IMR-90 (cell line): ENCODE measurements at regions not wholly inside any gene's neighbourhood (a gene's known extent, or its start where the extent isn't known, plus 50 kb on each side); places are given as distances from the start of the nearest gene placed in this dataset.

Experiments
- ATAC-seq: fragments of 200-7000 bp; cut with Tn5 transposase; 2 replicates; pipeline ENCODE4 v1.9.1; 2020; ENCODE audit warnings: low read depth, mild to moderate bottlenecking, moderate library complexity
- BruUV-seq: library from RNA; stranded (reverse); fragments of 400-500 nt; replicated peaks from 2 replicates; lab custom pipeline; 2021; lab: Mats Ljungman, UMichigan
- CTCF ChIA-PET: fragments of 300-600 bp; formaldehyde crosslinking; extraction: SDS; loops from one replicate; lab custom pipeline; 2021; ENCODE audit warnings: antibody characterized with exemption; lab: Yijun Ruan, JAX
- POLR2A ChIA-PET: fragments of 300-600 bp; sonication (Branson Sonifier 250); formaldehyde crosslinking; loops from one replicate; lab custom pipeline; 2022; ENCODE audit warnings: antibody characterized with exemption; ENCODE audit not compliant: unreplicated experiment; lab: Charles Lee
- DNase-seq: peaks from one replicate; pipeline ENCODE4 v3.0.0; 2013
- H2AFZ ChIP-seq: replicated peaks from 2 replicates; pipeline ENCODE3; 2013; ENCODE audit warnings: low read length, mild to moderate bottlenecking; ENCODE audit not compliant: poor library complexity
- H2AK5ac ChIP-seq: 2 replicates; pipeline ENCODE4 v1.6.1; 2013; ENCODE audit warnings: low read depth, low read length, inconsistent platforms
- H2AK9ac ChIP-seq: replicated peaks from 2 replicates; pipeline ENCODE3; 2013; ENCODE audit warnings: mild to moderate bottlenecking, low read depth, low read length, moderate library complexity; ENCODE audit not compliant: poor library complexity
- H2BK120ac ChIP-seq: 2 replicates; pipeline ENCODE4 v1.6.1; 2013; ENCODE audit warnings: low read depth, low read length, inconsistent platforms
- H2BK15ac ChIP-seq: 3 replicates; pipeline ENCODE4 v1.6.1; 2013; ENCODE audit warnings: low read depth, low read length, inconsistent platforms
- H2BK20ac ChIP-seq: 2 replicates; pipeline ENCODE4 v1.6.1; 2013; ENCODE audit warnings: low read depth, mild to moderate bottlenecking, inconsistent platforms, low read length, moderate library complexity
- H2BK5ac ChIP-seq: 2 replicates; pipeline ENCODE4 v1.6.1; 2013; ENCODE audit warnings: mild to moderate bottlenecking, low read depth, low read length, inconsistent platforms; ENCODE audit not compliant: poor library complexity, severe bottlenecking
- H3K14ac ChIP-seq: replicated peaks from 2 replicates; pipeline ENCODE4 v1.6.1; 2013; ENCODE audit warnings: low read depth, low read length, inconsistent platforms
- H3K18ac ChIP-seq: 2 replicates; pipeline ENCODE4 v1.6.1; 2013; ENCODE audit warnings: low read depth, low read length, control low read depth
- H3K23ac ChIP-seq: 2 replicates; pipeline ENCODE4 v1.6.1; 2013; ENCODE audit warnings: low read depth, low read length, inconsistent platforms
- H3K27ac ChIP-seq: 2 replicates; pipeline ENCODE4 v1.5.1; 2013; ENCODE audit warnings: mild to moderate bottlenecking, control low read depth, low read length; ENCODE audit not compliant: insufficient read depth
- H3K27me3 ChIP-seq: 2 replicates; pipeline ENCODE4 v1.6.1; 2013; ENCODE audit warnings: low read length; ENCODE audit not compliant: control insufficient read depth, insufficient read depth
- H3K36me3 ChIP-seq: 2 replicates; pipeline ENCODE4 v1.6.1; 2013; ENCODE audit warnings: low read length, mixed read lengths; ENCODE audit not compliant: control insufficient read depth, insufficient read depth
- H3K4ac ChIP-seq: 2 replicates; pipeline ENCODE4 v1.6.1; 2013; ENCODE audit warnings: low read depth, low read length, inconsistent platforms
- H3K4me1 ChIP-seq: 2 replicates; pipeline ENCODE4 v1.6.1; 2013; ENCODE audit warnings: low read length, mixed read lengths; ENCODE audit not compliant: control insufficient read depth, insufficient read depth
- H3K4me2 ChIP-seq: 2 replicates; pipeline ENCODE4 v1.6.1; 2013; ENCODE audit warnings: low read depth, mild to moderate bottlenecking, control low read depth, low read length, moderate library complexity
- H3K4me3 ChIP-seq: 2 replicates; pipeline ENCODE4 v1.5.1; 2013; ENCODE audit warnings: low read depth, mild to moderate bottlenecking, control low read depth, low read length, moderate library complexity; ENCODE audit not compliant: insufficient read depth
- H3K56ac ChIP-seq: 2 replicates; pipeline ENCODE4 v1.6.1; 2013; ENCODE audit warnings: low read length, inconsistent platforms; ENCODE audit not compliant: insufficient read depth; ENCODE audit errors: extremely low read depth
- H3K79me1 ChIP-seq, 2 experiments: 2 replicates each; pipeline ENCODE4 v1.6.1; 2013; ENCODE audit warnings: low read length in 2 of 2, inconsistent platforms in 1 of 2, low read depth in 1 of 2
- H3K9ac ChIP-seq: 2 replicates; pipeline ENCODE4 v1.6.1; 2013; ENCODE audit warnings: low read depth, low read length, control low read depth
- H3K9me1 ChIP-seq: 2 replicates; pipeline ENCODE4 v1.6.1; 2013; ENCODE audit warnings: low read length, inconsistent platforms; ENCODE audit not compliant: insufficient read depth
- H3K9me3 ChIP-seq: 2 replicates; pipeline ENCODE4 v1.6.1; 2013; ENCODE audit warnings: low read length; ENCODE audit not compliant: control insufficient read depth, insufficient read depth
- H4K20me1 ChIP-seq: 2 replicates; pipeline ENCODE4 v1.6.1; 2013; ENCODE audit warnings: low read length, inconsistent platforms; ENCODE audit not compliant: insufficient read depth
- H4K5ac ChIP-seq: 2 replicates; pipeline ENCODE4 v1.6.1; 2013; ENCODE audit warnings: mild to moderate bottlenecking, low read depth, low read length, control low read depth
- H4K8ac ChIP-seq, 2 experiments: 2 replicates each; pipeline ENCODE4 v1.6.1; 2013; ENCODE audit warnings: low read depth in 2 of 2, low read length in 2 of 2, control low read depth in 1 of 2, inconsistent platforms in 1 of 2
- H4K91ac ChIP-seq: 2 replicates; pipeline ENCODE4 v1.6.1; 2013; ENCODE audit warnings: low read depth, low read length, inconsistent platforms; ENCODE audit not compliant: insufficient read depth
- CHD1 ChIP-seq: IDR thresholded peaks from 2 replicates; pipeline ENCODE4 v1.6.1; 2012; ENCODE audit warnings: low read depth, low read length, improper control_type of control experiment
- ELK1 ChIP-seq: fragments of 150-350 bp; IDR thresholded peaks from 2 replicates; pipeline ENCODE4 v1.6.1; 2016; ENCODE audit warnings: low read depth, mild to moderate bottlenecking, low read length, moderate library complexity, borderline replicate concordance
- FOS ChIP-seq: fragments of 150-350 bp; IDR thresholded peaks from 2 replicates; pipeline ENCODE4 v1.6.1; 2016; ENCODE audit warnings: low read depth, low read length
- MAFK ChIP-seq: IDR thresholded peaks from 2 replicates; pipeline ENCODE4 v1.6.1; 2012; ENCODE audit warnings: low read depth, low read length, improper control_type of control experiment
- MAZ ChIP-seq: IDR thresholded peaks from 2 replicates; pipeline ENCODE4 v1.6.1; 2012; ENCODE audit warnings: low read depth, mild to moderate bottlenecking, low read length, improper control_type of control experiment, moderate library complexity, borderline replicate concordance
- MXI1 ChIP-seq: IDR thresholded peaks from 2 replicates; pipeline ENCODE4 v1.6.1; 2012; ENCODE audit warnings: low read depth, mild to moderate bottlenecking, low read length, moderate library complexity, borderline replicate concordance
- NFE2L2 ChIP-seq: fragments of 150-350 bp; IDR thresholded peaks from 2 replicates; pipeline ENCODE4 v1.6.1; 2016; ENCODE audit warnings: low read depth, mild to moderate bottlenecking, low read length
- RAD21 ChIP-seq: IDR thresholded peaks from 2 replicates; pipeline ENCODE4 v1.6.1; 2012; ENCODE audit warnings: low read length, improper control_type of control experiment
- RCOR1 ChIP-seq: IDR thresholded peaks from 2 replicates; pipeline ENCODE4 v1.6.1; 2012; ENCODE audit warnings: mild to moderate bottlenecking, low read length, improper control_type of control experiment; ENCODE audit not compliant: insufficient replicate concordance
- RFX5 ChIP-seq: IDR thresholded peaks from 2 replicates; pipeline ENCODE4 v1.8.0; 2012; ENCODE audit warnings: low read depth, mild to moderate bottlenecking, low read length, moderate library complexity
- USF2 ChIP-seq: fragments of 150-350 bp; IDR thresholded peaks from 2 replicates; pipeline ENCODE4 v1.6.1; 2017; ENCODE audit warnings: mild to moderate bottlenecking, antibody characterized with exemption, low read length, low read depth
- WGBS, 2 experiments: methylation state at CpG; one replicate each; pipeline versions ENCODE4 v1.1.5 to v1.1.7; 2013; ENCODE audit warnings: missing lambda C conversion rate in 2 of 2; ENCODE audit not compliant: insufficient read length in 1 of 2; ENCODE audit errors: extremely low coverage in 2 of 2; 5-methylcytosine and 5-hydroxymethylcytosine counted together
- dilution Hi-C: fragments of 300-500 bp; cut with HindIII; formaldehyde crosslinking; loops from one replicate; pipeline ENCODE4 v1.14.3; 2018; ENCODE audit warnings: low sequenced_read_pairs; ENCODE audit not compliant: unreplicated experiment
- in situ Hi-C: fragments of 300-500 bp; cut with MboI; formaldehyde crosslinking; loops from 3 replicates; pipeline ENCODE4 v1.14.3; 2019; ENCODE audit warnings: low sequenced_read_pairs, inconsistent platforms, mixed read lengths
- intact Hi-C: fragments of 100-400 bp; cut with micrococcal nuclease; formaldehyde crosslinking; loops from 2 replicates; pipeline ENCODE4 v1.10.0; 2022

- Histone ChIP-seq H2BK5ac (no peak overlapping the region), H3K4me1 (no peaks in the 10 kb centered on the region), H3K4me3 (no peak overlapping the region), H3K79me1 (no peaks in the 10 kb centered on the region), H4K20me1 (no peaks in the 10 kb centered on the region), H2AK5ac (no peak overlapping the region), H4K8ac (no peak overlapping the region), H3K14ac (no peak overlapping the region), H3K9me1 (no peaks in the 10 kb centered on the region), H3K56ac (no peak overlapping the region), H3K4ac (no peak overlapping the region), H3K9me3 (no peaks in the 10 kb centered on the region), H4K91ac (no peak overlapping the region), H3K27ac (no peak overlapping the region), H3K27me3 (no peaks in the 10 kb centered on the region), H4K5ac (no peak overlapping the region), H2AFZ (no peak overlapping the region), H3K9ac (no peak overlapping the region), H3K23ac (no peak overlapping the region), H3K18ac (no peak overlapping the region), H2BK120ac (no peak overlapping the region), H3K4me2 (no peak overlapping the region), H2BK20ac (no peak overlapping the region), H3K36me3 (no peaks in the 10 kb centered on the region), H2BK15ac (no peak overlapping the region), H2AK9ac (no peak overlapping the region)
- TF ChIP-seq RFX5 (no peak), USF2 (no peak), CHD1 (no peak), FOS (no peak), MXI1 (no peak), MAFK (no peak), MAZ (no peak), RAD21 (no peak), NFE2L2 (no peak), ELK1 (no peak), RCOR1 (no peak)
- no CpG with 5 or more reads among the region's 4 CpGs for WGBS, 2 experiments
- intact Hi-C loops (no loop called here), dilution Hi-C loops (no loop called here), in situ Hi-C loops (no loop called here)
- no TSS peak for BruUV-seq
- CTCF ChIA-PET, result interaction anchor here (0.6 to 1.4 kb wide), 2 partner anchors 12 to 277 kb away, joined by 3 read pairs; no protein-coding TSS in a partner anchor
- ATAC-seq (no peak), DNase-seq (no peak)
- POLR2A ChIA-PET, result interaction anchor here (0.6 kb wide), 1 partner anchor 35 kb away, joined by 16 read pairs; no protein-coding TSS in a partner anchor
These were observed 576.9 kb downstream of the OTOL1 start for GRCh38 chr3:162073422-162073975.
